Amniotic stem cell (primary cell): ENCODE measurements at regions not wholly inside any gene's neighbourhood (a gene's known extent, or its start where the extent isn't known, plus 50 kb on each side); places are given as distances from the start of the nearest gene placed in this dataset.

Experiments
- DNase-seq: peaks from one replicate; lab custom pipeline; 2025; lab: John Stamatoyannopoulos, UW

GRCh38 chr11:111444040-111444439 is 65.0 kb upstream of the POU2AF1 start:
- DNase-seq = no peak

- no peak for DNase-seq
Observed at GRCh38 chr11:111443640-111444039, 64.6 kb upstream of the POU2AF1 start.

- DNase-seq = no peak
Observed at GRCh38 chr11:111443032-111443431, 64.0 kb upstream of the POU2AF1 start.

GRCh38 chr11:111441443-111441842 is 62.4 kb upstream of the POU2AF1 start:
- DNase-seq = no peak

GRCh38 chr11:111440416-111441205 is 61.5 kb upstream of the POU2AF1 start:
- DNase-seq = no peak

- no peak for DNase-seq
Observed at GRCh38 chr11:111439901-111440300, 60.8 kb upstream of the POU2AF1 start.

- no peak for DNase-seq
Observed at GRCh38 chr11:111438846-111439520, 59.9 kb upstream of the POU2AF1 start.

GRCh38 chr11:111438168-111438567 is 59.1 kb upstream of the POU2AF1 start:
- DNase-seq = no peak

- no peak for DNase-seq
Observed at GRCh38 chr11:111435046-111435698, 56.1 kb upstream of the POU2AF1 start.

GRCh38 chr11:111429066-111429506 is 50.0 kb upstream of the POU2AF1 start:
- DNase-seq = peak; percentile 10
